GM21723 (cell line): ENCODE measurements at regions not wholly inside any gene's neighbourhood (a gene's known extent, or its start where the extent isn't known, plus 50 kb on each side); places are given as distances from the start of the nearest gene placed in this dataset.

ENCODE experiments used
- ATAC-seq: cut with Tn5 transposase; IDR thresholded peaks from one replicate; pipeline ENCODE4 v1.9.1; 2021; ENCODE audit warnings: mild to moderate bottlenecking, moderate library complexity; ENCODE audit not compliant: unreplicated experiment

- no peak for ATAC-seq
Measured at GRCh38 chr7:136189506-136189998, 212.4 kb upstream of the MTPN start.

GRCh38 chr7:136186281-136186680 lies 209.1 kb upstream of the MTPN start:
- no peak for ATAC-seq

- ATAC-seq = no peak
Measured at GRCh38 chr7:136184719-136185118, 207.6 kb upstream of the MTPN start.

- ATAC-seq = no peak
Measured at GRCh38 chr7:136183981-136184380, 206.8 kb upstream of the MTPN start.

GRCh38 chr7:136180984-136181383 lies 203.8 kb upstream of the MTPN start:
- no peak for ATAC-seq

- ATAC-seq = no peak
Measured at GRCh38 chr7:136179851-136180721, 202.9 kb upstream of the MTPN start.

GRCh38 chr7:136179154-136179553 lies 202.0 kb upstream of the MTPN start:
- no peak for ATAC-seq

- ATAC-seq = no peak
Measured at GRCh38 chr7:136174477-136175125, 197.4 kb upstream of the MTPN start.

- no peak for ATAC-seq
Measured at GRCh38 chr7:136173874-136174273, 196.7 kb upstream of the MTPN start.

- ATAC-seq = no peak
Measured at GRCh38 chr7:136171233-136171632, 194.1 kb upstream of the MTPN start.

GRCh38 chr7:136168821-136169220 lies 191.7 kb upstream of the MTPN start:
- no peak for ATAC-seq

GRCh38 chr7:136167991-136168390 lies 190.8 kb upstream of the MTPN start:
- no peak for ATAC-seq

- ATAC-seq = no peak
Measured at GRCh38 chr7:136166521-136166920, 189.4 kb upstream of the MTPN start.

GRCh38 chr7:136163340-136163801 lies 186.2 kb upstream of the MTPN start:
- no peak for ATAC-seq

- ATAC-seq = no peak
Measured at GRCh38 chr7:136150311-136150710, 173.2 kb upstream of the MTPN start.

GRCh38 chr7:136148920-136149319 lies 171.8 kb upstream of the MTPN start:
- ATAC-seq = no peak

- ATAC-seq = no peak
Measured at GRCh38 chr7:136146925-136147324, 169.8 kb upstream of the MTPN start.

GRCh38 chr7:136144182-136144581 lies 167.0 kb upstream of the MTPN start:
- ATAC-seq = no peak

- no peak for ATAC-seq
Measured at GRCh38 chr7:136143271-136143670, 166.1 kb upstream of the MTPN start.

- ATAC-seq = no peak
Measured at GRCh38 chr7:136142583-136142982, 165.4 kb upstream of the MTPN start.

GRCh38 chr7:136140469-136140868 lies 163.3 kb upstream of the MTPN start:
- no peak for ATAC-seq

GRCh38 chr7:136139417-136139816 lies 162.3 kb upstream of the MTPN start:
- ATAC-seq = no peak
